ENCODE measurements at regions not wholly inside any gene's neighbourhood (a gene's known extent, or its start where the extent isn't known, plus 50 kb on each side); places are given as distances from the start of the nearest gene placed in this dataset.

- TF ChIP-seq ZBTB40 (IDR thresholded peaks at IDR 0.05) (no peak), ZBTB40 (CRISPR knock-in tag; IDR thresholded peaks at IDR 0.05) (no peak), REST (IDR thresholded peaks at IDR 0.05; ENCODE audit: borderline replicate concordance) (no peak), REST (CRISPR knock-in tag; IDR thresholded peaks at IDR 0.05; ENCODE audit: low read depth) (no peak), XRCC3 (IDR thresholded peaks at IDR 0.05) (no peak), PHF8 (IDR thresholded peaks at IDR 0.05; ENCODE audit: borderline replicate concordance, low read length) (no peak), ZFP36 (IDR thresholded peaks at IDR 0.05; ENCODE audit: low read depth, low read length, partially characterized antibody) (no peak)
Measured at GRCh38 chr12:85468356-85469157, 188.5 kb downstream of the ALX1 start (continued).

Data from K562 (cell line).